Esophagus muscularis mucosa (tissue), 3 donors: ENCODE measurements at regions not wholly inside any gene's neighbourhood (a gene's known extent, or its start where the extent isn't known, plus 50 kb on each side); places are given as distances from the start of the nearest gene placed in this dataset.

Experiments used
- CTCF ChIP-seq, 3 experiments: fragments of 200-600 bp in 2 of 3; fragments of 450-650 bp in 1 of 3; sonication (generic) in 2 of 3; IDR thresholded peaks; one replicate each; pipeline ENCODE4 v1.5.1; 2017 to 2019; ENCODE audit warnings: antibody characterized with exemption in 3 of 3, mild to moderate bottlenecking in 2 of 3, moderate library complexity in 1 of 3
- POLR2AphosphoS5 ChIP-seq, 2 donors: sonication (generic); formaldehyde crosslinking; IDR thresholded peaks; one replicate each; pipeline ENCODE4 v1.6.1; 2017; ENCODE audit warnings: antibody characterized with exemption in 2 of 2

GRCh38 chr6:98529364-98529763 lies 305.0 kb upstream of the POU3F2 start:
- TF ChIP-seq POLR2AphosphoS5 (IDR thresholded peaks at IDR 0.05) = no peak
- no peak for TF ChIP-seq CTCF (IDR thresholded peaks at IDR 0.05)
